Gastrocnemius medialis (tissue), 4 donors: ENCODE measurements at regions not wholly inside any gene's neighbourhood (a gene's known extent, or its start where the extent isn't known, plus 50 kb on each side); places are given as distances from the start of the nearest gene placed in this dataset.

Experiments used
- POLR2A ChIP-seq, 2 donors: fragments of 450-650 bp; IDR thresholded peaks; one replicate each; pipeline ENCODE4 v1.6.1; 2017; ENCODE audit warnings: antibody characterized with exemption in 2 of 2, mild to moderate bottlenecking in 2 of 2, moderate library complexity in 2 of 2
- TF ChIP-seq, protein P1 (sequence below), 5 experiments: fragments of 450-650 bp in 3 of 5; fragments of 200-600 bp in 2 of 5; sonication (generic) in 2 of 5; IDR thresholded peaks in 4 of 5; conservative IDR thresholded peaks in 1 of 5; 1 replicate in 4 of 5; 2 replicates in 1 of 5; pipeline ENCODE4 v1.5.1; 2016 to 2019; ENCODE audit warnings: antibody characterized with exemption in 5 of 5, mild to moderate bottlenecking in 3 of 5, moderate library complexity in 3 of 5

DNA sequence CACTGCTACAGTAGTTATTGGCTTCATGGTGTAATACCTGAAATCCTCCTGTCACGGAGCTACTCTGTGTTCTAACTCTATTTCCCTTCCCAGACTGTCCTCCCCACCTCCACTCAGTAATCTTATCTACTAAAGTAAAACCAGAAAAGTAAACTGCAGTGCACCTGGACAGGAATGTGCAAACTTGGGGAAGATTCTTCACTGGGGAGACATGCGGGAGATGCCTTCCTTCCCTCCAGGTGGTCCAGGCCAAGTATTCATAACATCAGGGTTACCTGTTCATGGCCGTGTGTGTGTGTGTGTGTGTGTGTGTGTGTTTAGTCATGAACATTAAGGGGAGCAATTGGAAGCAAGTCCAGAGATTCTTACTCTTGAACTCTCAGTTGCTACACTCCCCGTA lies 84.1 kb downstream of the IFNG start:
- TF ChIP-seq, protein P1, sequence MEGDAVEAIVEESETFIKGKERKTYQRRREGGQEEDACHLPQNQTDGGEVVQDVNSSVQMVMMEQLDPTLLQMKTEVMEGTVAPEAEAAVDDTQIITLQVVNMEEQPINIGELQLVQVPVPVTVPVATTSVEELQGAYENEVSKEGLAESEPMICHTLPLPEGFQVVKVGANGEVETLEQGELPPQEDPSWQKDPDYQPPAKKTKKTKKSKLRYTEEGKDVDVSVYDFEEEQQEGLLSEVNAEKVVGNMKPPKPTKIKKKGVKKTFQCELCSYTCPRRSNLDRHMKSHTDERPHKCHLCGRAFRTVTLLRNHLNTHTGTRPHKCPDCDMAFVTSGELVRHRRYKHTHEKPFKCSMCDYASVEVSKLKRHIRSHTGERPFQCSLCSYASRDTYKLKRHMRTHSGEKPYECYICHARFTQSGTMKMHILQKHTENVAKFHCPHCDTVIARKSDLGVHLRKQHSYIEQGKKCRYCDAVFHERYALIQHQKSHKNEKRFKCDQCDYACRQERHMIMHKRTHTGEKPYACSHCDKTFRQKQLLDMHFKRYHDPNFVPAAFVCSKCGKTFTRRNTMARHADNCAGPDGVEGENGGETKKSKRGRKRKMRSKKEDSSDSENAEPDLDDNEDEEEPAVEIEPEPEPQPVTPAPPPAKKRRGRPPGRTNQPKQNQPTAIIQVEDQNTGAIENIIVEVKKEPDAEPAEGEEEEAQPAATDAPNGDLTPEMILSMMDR (IDR thresholded peaks at IDR 0.05 in 4 of 5, conservative IDR thresholded peaks at IDR 0.05 in 1 of 5) = no peak
- no peak for TF ChIP-seq POLR2A (IDR thresholded peaks at IDR 0.05)
